ENCODE measurements at regions not wholly inside any gene's neighbourhood (a gene's known extent, or its start where the extent isn't known, plus 50 kb on each side); places are given as distances from the start of the nearest gene placed in this dataset.
"Not testable (repeated sequence)": the region's sequence is repeated elsewhere in the genome, so short reads cannot be mapped to it uniquely, and the experiment has no call there.

GRCh38 chr2:64745562-64745961 is 91.8 kb upstream of the SERTAD2 start:
- DNase-seq, result no peak

GRCh38 chr2:64747690-64748091 is 94.0 kb upstream of the SERTAD2 start:
- not testable (repeated sequence) for DNase-seq

GRCh38 chr2:64748147-64748546 is 94.4 kb upstream of the SERTAD2 start:
- no peak for DNase-seq

- DNase-seq, result no peak
These were observed 94.8 kb upstream of the SERTAD2 start for GRCh38 chr2:64748561-64748960.

GRCh38 chr2:64749446-64749845 is 95.7 kb upstream of the SERTAD2 start:
- DNase-seq, result no peak

- DNase-seq, result no peak
These were observed 96.5 kb upstream of the SERTAD2 start for GRCh38 chr2:64750001-64750816.

- peak; percentile 91 for DNase-seq
These were observed 97.1 kb upstream of the SERTAD2 start for GRCh38 chr2:64750817-64751285.

GRCh38 chr2:64751286-64752260 is 97.9 kb upstream of the SERTAD2 start:
- DNase-seq, result peak; percentile 10

- DNase-seq, result no peak
These were observed 99.7 kb upstream of the SERTAD2 start for GRCh38 chr2:64753399-64753798.

- DNase-seq, result no peak
These were observed 100.9 kb upstream of the SERTAD2 start for GRCh38 chr2:64754570-64754969.

GRCh38 chr2:64757126-64757525 is 103.4 kb upstream of the SERTAD2 start:
- DNase-seq, result no peak

GRCh38 chr2:64760128-64760527 is 106.4 kb upstream of the SERTAD2 start:
- no peak for DNase-seq

- no peak for DNase-seq
These were observed 108.7 kb upstream of the SERTAD2 start for GRCh38 chr2:64762301-64762997.

- no peak for DNase-seq
These were observed 109.4 kb upstream of the SERTAD2 start for GRCh38 chr2:64763126-64763525.

- no peak for DNase-seq
These were observed 111.6 kb upstream of the SERTAD2 start for GRCh38 chr2:64765160-64765805.

GRCh38 chr2:64766841-64767669 is 113.3 kb upstream of the SERTAD2 start:
- DNase-seq, result no peak

- DNase-seq, result peak; percentile 59
These were observed 114.2 kb upstream of the SERTAD2 start for GRCh38 chr2:64767670-64768468.

- no peak for DNase-seq
These were observed 114.8 kb upstream of the SERTAD2 start for GRCh38 chr2:64768491-64769005.

- no peak for DNase-seq
These were observed 115.8 kb upstream of the SERTAD2 start for GRCh38 chr2:64769392-64770044.
